ENCODE measurements at regions not wholly inside any gene's neighbourhood (a gene's known extent, or its start where the extent isn't known, plus 50 kb on each side); places are given as distances from the start of the nearest gene placed in this dataset.

- TF ChIP-seq CTCF (IDR thresholded peaks at IDR 0.05; ENCODE audit: insufficient read depth, low read length, missing control alignments), result no peak
- no peak overlapping the region for H3K4me3 ChIP-seq (ENCODE audit: low read depth, low read length)
- ChIA-PET POLR2A (no interaction called here), CTCF (interaction anchor here (2.1 kb wide), 1 partner anchor 12 kb away, joined by 9 read pairs; no protein-coding TSS in a partner anchor)
- no peak for DNase-seq (ENCODE audit: low read depth, low spot score)
Observed at GRCh38 chr12:102690253-102690652, 209.9 kb upstream of the IGF1 start.

GRCh38 chr12:102689701-102690100, 209.3 kb upstream of the IGF1 start:
- no peak overlapping the region for H3K4me3 ChIP-seq (ENCODE audit: low read depth, low read length)
- no peak for TF ChIP-seq CTCF (IDR thresholded peaks at IDR 0.05; ENCODE audit: insufficient read depth, low read length, missing control alignments)
- no peak for DNase-seq (ENCODE audit: low read depth, low spot score)
- POLR2A ChIA-PET, result no interaction called here
- CTCF ChIA-PET, result interaction anchor here (2.1 kb wide), 1 partner anchor 13 kb away, joined by 9 read pairs; no protein-coding TSS in a partner anchor

- CTCF ChIA-PET, result no interaction called here
- POLR2A ChIA-PET, result no interaction called here
- no peak for TF ChIP-seq CTCF (IDR thresholded peaks at IDR 0.05; ENCODE audit: insufficient read depth, low read length, missing control alignments)
- H3K4me3 ChIP-seq (ENCODE audit: low read depth, low read length), result no peak overlapping the region
- no peak for DNase-seq (ENCODE audit: low read depth, low spot score)
Observed at GRCh38 chr12:102687523-102687922, 207.2 kb upstream of the IGF1 start.

GRCh38 chr12:102685841-102686240, 205.5 kb upstream of the IGF1 start:
- POLR2A ChIA-PET, result no interaction called here
- TF ChIP-seq CTCF (IDR thresholded peaks at IDR 0.05; ENCODE audit: insufficient read depth, low read length, missing control alignments), result no peak

GRCh38 chr12:102685172-102685571, 204.8 kb upstream of the IGF1 start:
- TF ChIP-seq CTCF (IDR thresholded peaks at IDR 0.05; ENCODE audit: insufficient read depth, low read length, missing control alignments), result no peak
- no peak for DNase-seq (ENCODE audit: low read depth, low spot score)
- H3K4me3 ChIP-seq (ENCODE audit: low read depth, low read length), result no peak overlapping the region
- CTCF ChIA-PET, result interaction anchor here (1.2 kb wide), 1 partner anchor 18 kb away, joined by 3 read pairs; no protein-coding TSS in a partner anchor
- POLR2A ChIA-PET, result no interaction called here

More at GRCh38 chr12:102685841-102686240, 205.5 kb upstream of the IGF1 start:
- DNase-seq (ENCODE audit: low read depth, low spot score), result no peak
- CTCF ChIA-PET, result interaction anchor here (1.2 kb wide), 1 partner anchor 17 kb away, joined by 3 read pairs; no protein-coding TSS in a partner anchor
- no peak overlapping the region for H3K4me3 ChIP-seq (ENCODE audit: low read depth, low read length)

- CTCF ChIA-PET, result no interaction called here
- H3K4me3 ChIP-seq (ENCODE audit: low read depth, low read length), result no peak overlapping the region
- POLR2A ChIA-PET, result no interaction called here
- TF ChIP-seq CTCF (IDR thresholded peaks at IDR 0.05; ENCODE audit: insufficient read depth, low read length, missing control alignments), result no peak
- no peak for DNase-seq (ENCODE audit: low read depth, low spot score)
Observed at GRCh38 chr12:102682366-102683289, 202.3 kb upstream of the IGF1 start.

All from AG04449 (cell line).